HG02973 (cell line): ENCODE measurements at regions not wholly inside any gene's neighbourhood (a gene's known extent, or its start where the extent isn't known, plus 50 kb on each side); places are given as distances from the start of the nearest gene placed in this dataset.
"Not testable (repeated sequence)": the region's sequence is repeated elsewhere in the genome, so short reads cannot be mapped to it uniquely, and the experiment has no call there.

Experiments
- ATAC-seq: cut with Tn5 transposase; IDR thresholded peaks from one replicate; pipeline ENCODE4 v1.9.1; 2021; ENCODE audit warnings: moderate library complexity; ENCODE audit not compliant: unreplicated experiment

GRCh38 chr7:81236560-81236959 lies 317.7 kb upstream of the SEMA3C start:
- ATAC-seq: no peak

GRCh38 chr7:81235997-81236396 lies 317.1 kb upstream of the SEMA3C start:
- no peak for ATAC-seq

GRCh38 chr7:81234896-81235295 lies 316.0 kb upstream of the SEMA3C start:
- ATAC-seq: no peak

DNA sequence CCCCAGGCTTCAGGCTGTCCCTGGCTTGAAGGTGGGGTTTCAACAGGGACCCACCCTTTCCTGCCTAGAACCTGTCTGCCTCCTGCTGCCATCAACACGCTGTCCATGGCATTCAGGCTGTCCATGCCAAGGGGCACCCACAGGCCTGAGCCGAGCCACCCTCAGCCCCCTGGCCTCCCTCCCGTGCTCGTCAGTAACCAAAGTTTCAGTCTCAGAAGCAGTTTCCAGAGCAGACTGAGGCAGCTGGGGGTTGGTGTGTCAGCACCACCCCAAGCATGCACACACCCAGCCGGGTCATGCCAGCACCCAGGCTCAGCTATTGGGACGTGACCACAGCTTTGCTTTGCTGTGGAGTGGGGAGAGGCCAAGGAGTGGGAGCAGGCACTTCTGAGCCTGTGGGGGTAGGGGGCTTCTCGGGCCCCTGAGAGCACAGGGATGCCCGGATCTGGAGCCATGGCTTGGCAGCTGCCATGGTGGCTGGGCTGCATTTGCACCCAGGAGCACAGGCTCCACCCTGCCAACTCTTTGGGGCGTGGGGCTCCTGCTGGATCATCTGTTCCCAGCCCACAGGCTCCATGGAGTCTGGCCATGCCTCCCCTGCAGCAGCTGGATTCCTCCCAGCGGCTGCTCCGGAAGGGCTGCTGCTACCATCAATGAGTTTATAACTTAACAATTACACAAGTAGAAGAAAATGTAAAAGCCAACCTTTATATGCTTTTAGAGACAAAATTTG lies 314.5 kb upstream of the SEMA3C start:
- ATAC-seq: no peak

- no peak for ATAC-seq
Observed at GRCh38 chr7:81232084-81232799, 313.4 kb upstream of the SEMA3C start.

DNA sequence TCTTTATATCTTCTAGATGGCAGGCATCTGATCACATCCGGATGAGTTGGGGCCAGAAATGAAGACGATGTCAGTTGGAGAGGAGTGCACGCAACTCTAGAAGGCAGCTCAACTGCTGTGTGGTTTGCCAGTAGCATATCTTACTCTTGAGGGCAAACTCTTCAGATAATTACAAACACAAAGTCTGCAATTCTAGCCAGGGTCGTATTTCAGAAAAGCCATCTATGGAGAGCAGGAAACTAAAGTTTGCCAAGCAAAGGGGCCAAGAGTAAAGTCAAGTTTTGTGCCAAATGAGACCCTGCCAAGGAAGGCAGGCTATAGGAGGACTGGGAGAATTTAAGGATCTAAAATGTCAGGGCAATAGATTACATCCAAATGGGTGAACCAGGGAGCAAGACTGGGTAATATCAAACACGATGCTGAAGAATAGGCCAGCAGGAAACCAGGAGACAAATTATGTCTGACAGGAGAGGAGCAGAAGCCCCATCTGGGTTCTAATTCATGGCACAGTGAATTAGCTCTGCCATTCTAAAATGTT lies 312.5 kb upstream of the SEMA3C start:
- no peak for ATAC-seq

GRCh38 chr7:81226234-81226633 lies 307.4 kb upstream of the SEMA3C start:
- ATAC-seq: no peak

DNA sequence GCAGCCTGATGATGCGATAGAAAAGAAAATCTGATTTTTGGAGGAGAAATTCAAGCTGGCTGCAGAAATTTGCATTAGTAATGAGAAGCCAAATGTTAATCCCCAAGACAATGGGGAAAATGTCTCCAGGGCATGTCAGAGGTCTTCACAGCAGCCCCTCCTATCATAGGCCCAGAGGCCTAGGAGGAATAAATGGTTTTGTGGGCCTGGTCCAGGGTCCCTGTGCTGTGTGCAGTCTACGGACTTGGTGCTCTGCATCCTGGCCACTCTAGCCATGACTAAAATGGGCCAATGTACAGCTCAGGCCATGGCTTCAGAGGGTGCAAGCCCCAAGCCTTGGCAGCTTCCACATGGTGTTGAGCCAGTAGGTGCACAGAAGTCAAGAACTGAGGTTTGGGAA lies 303.8 kb upstream of the SEMA3C start:
- not testable (repeated sequence) for ATAC-seq

DNA sequence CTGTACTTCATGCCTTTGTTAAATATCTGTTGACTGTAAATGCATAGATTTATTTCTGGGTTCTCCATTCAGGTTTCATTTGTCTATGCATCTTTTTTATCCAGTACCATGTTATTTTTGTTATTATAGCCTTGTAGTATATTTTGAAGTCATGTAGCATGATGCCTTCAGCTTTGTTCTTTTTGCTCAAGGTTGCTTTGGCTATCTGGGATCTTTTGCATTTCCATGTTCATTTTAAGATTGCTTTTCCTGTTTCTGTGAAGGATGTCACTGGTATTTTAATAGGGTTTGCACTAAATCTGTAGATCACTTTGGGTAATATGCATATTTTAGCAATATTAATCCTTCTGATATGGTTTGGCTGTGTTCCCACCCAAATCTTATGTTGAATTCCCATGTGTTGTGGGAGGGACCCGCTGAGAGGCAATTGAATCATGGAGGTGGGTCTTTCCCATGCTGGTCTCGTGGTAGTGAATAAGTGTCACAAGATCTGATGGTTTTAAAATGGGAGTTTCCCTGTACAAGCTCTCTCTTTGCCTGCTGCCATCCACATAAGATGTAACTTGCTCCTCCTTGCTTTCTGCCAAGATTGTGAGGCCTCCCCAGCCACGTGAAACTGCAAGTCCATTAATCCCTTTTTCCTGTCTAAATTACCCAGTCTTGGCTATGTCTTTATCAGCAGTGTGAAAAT lies 302.8 kb upstream of the SEMA3C start:
- ATAC-seq: no peak

DNA sequence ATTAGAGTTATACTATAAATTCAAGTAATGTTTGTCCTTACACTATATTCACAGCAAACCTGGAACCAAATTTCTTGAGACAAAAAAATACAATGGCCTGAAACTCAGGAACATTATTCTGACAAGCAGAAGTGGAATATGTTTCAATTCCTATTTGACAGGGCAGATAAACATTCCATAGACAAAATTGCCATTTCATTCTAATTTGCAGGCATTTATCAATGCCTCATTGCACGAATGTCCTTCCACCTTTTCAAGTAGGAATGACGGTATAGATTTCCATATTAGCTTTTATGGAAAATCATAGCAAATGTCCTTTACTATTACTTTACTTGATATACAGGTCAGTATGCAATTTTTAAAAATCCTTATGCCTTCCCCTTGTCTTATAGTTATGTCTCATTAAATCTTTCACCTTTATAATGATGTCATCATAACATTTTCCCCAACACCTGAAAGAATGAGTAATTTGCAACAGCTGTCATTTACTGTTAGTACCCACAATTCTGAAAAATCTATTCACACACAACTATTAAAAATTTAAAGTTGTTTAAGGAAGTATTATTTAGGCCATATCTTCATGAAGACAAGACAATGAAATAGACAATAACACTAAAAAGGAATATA lies 299.7 kb upstream of the SEMA3C start:
- no peak for ATAC-seq

DNA sequence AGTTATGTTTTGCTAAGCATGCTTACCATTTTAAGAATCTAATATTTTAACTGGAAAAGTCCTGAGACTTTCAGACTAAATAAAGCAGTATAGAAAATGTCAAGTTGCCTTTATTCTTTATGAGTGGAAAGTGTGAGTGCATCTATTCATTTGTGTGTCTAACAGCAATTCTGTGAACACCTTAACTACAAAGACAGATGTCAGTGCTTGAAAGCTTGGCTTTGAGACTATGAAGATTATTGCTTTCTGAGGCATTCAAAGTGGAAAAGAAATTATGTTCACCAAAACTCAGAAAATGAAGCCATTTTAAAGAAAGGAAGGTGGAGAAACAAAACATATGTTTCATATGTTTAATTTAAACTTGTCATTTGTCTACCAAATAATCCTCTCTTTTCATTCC lies 294.5 kb upstream of the SEMA3C start:
- no peak for ATAC-seq

- no peak for ATAC-seq
Observed at GRCh38 chr7:81211934-81212320, 293.1 kb upstream of the SEMA3C start.

DNA sequence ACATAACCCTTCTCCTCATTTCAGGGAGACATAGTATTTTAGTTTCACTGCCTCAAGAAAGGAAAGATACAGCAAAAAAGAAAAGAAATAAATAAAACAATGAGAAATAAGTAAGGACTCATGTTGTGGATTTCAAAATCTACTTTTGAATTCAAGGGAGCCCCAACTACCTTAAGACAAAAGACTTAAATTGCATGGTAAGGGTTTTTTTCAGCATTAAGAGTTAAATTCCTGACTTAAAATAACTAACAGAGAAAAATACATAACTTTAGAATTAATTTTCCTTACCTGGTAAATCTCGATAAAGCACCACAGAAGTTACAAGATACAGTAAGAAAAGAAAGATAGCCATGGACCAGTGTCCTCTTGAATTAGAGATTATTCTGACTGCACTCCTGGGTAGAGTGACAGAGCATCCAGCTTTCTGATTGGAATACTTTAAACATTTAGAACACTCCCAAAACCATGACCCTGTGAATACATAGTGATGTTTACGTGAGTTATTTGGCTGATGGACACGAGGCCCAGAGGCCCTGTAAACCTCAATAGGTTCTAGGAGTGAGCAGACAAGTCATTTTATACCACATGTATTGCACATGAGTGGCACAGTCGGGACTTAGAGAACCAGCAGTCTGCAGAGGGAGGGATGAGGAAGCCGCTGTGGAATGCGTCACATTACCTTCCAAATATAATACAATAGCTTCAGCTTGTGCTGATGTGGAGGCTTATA lies 292.5 kb upstream of the SEMA3C start:
- ATAC-seq: no peak

DNA sequence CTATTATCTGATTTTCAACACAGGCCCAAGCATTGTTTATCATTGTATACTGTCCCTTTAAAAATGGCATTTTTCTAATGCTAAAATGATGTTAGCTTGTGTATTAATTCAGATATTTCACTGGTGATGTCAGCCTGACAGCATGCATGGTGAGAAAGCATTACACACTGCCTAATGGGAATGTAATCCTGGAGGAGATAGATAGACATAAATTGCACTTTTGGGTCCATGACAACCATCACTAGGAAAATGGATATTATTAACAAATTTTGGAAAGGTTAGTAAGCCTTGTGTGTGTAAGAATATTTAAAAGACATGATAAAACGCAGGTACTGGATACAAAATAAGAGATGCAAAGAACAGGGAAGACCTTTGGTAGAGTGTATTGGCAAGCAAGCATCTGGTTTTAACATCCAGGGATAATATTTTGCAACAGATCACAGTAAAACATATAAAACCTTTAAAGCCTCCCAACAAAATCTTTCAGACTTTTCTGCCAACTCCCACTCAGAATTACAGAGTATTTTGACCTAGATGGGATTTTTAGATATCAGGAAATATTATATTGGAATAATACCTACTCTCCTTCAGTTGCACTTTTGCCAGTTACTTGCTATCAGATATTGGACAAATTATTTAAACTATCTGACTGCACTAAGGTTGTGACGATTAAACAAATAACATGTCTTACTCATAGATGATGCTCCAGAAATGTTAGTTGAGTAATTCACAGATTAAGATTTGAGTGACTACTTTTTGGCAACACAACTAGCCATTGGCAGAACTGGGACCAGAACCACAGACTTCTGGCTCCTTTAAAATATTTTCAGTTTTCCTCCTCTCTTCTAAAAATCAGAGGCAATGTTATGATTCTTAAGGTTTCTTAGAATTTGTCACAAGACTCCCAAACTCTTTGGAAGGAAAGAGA lies 291.6 kb upstream of the SEMA3C start:
- ATAC-seq: no peak

DNA sequence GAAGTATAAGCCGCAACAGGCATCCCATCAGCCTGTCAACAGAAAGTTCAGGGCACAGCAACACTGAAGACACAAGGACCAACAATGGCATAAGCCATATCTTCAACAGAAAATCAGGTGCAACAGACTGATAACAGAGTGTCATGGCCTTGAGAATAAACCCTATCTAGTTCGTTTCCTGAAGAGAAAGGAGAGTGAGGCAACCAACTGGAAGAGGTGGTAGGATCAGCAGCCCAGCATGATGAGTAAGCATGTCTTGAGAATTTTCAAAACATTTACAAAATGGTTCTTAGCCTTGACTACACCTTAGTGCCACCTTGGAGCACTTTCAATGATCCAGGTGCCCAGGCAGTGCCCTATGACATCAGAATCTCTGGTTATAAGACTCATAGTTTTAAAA lies 290.2 kb upstream of the SEMA3C start:
- no peak for ATAC-seq

GRCh38 chr7:81207801-81208200 lies 288.9 kb upstream of the SEMA3C start:
- no peak for ATAC-seq

DNA sequence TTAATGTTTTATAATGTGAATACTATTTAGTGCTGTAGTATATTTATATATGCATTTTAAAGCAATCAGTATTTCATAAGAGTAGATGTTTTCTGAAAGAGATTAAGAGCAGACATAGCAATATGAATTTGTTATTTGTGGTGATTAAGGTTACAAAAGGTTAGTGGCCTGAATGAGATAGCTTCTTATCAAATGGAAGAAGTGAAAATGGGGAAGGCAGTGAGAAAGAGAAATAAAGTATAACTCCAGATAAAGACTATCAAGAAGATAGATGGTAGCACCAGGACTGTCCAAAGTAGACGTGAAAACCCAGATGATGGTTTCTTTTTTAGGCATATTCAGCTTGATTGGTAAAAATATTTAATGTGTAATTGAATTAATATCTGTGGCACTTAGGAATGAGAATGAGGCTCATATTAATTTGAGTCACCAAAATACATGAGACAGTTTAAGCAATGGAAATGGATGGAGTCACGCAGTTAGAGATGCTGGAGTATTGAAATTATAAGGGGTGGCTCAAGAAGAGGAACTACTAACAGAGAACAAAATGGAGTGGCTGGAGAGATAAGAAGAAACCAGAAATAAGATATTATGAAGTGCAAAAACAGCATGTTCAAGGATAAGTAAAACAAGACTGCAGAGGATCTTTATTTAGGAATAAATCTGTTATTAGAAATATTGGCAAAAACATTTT lies 288.0 kb upstream of the SEMA3C start:
- ATAC-seq: no peak

DNA sequence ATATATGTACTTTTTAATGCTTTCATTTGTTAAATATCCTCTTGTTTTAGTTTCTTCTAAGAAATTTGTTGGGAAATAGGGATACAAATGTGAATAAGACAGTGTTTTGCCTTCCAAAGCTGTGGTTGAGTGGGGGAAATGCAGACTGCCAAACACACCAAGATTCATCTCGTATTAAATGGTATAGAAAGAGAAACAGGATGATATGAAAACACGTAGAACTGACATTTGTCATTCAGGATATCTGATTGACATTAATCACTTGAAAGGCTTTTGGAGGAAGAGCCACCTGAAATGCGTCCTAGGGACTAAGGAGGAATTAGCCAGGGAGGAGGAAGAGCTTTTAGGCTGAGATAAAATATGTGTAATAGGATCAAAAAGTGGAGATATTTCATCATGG lies 287.4 kb upstream of the SEMA3C start:
- no peak for ATAC-seq

DNA sequence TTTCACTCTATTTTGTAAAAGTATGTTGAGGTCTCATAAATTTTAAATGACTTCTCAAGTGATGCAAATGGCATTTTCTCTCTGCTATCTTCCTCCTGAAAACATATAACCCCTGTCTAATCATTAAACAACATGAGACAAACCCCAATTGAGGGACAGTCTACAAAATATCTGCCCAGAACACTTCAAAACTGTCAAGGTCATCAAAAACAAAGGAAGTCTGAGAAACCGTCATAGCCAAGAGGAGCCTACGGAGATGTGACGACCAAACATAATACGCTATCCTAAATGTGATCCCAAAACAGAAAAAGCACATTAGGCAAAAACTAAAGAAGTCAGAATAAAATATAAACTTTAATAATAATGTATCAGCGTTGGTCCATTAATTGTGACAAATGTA lies 282.3 kb upstream of the SEMA3C start:
- ATAC-seq: no peak
